Neural cell (in vitro differentiated cells): ENCODE measurements at regions not wholly inside any gene's neighbourhood (a gene's known extent, or its start where the extent isn't known, plus 50 kb on each side); places are given as distances from the start of the nearest gene placed in this dataset.

Experiments used
- CTCF ChIP-seq: fragments of 450-650 bp; IDR thresholded peaks from 2 replicates; pipeline ENCODE4 v1.5.1; 2014; ENCODE audit warnings: antibody characterized with exemption, mild to moderate bottlenecking, moderate library complexity; ENCODE audit not compliant: poor library complexity, severe bottlenecking
- EZH2 ChIP-seq: fragments of 200-600, 300-800 bp; shearing (Covaris generic), sonication (generic); IDR thresholded peaks from 2 replicates; pipeline ENCODE4 v1.6.1; 2014; ENCODE audit warnings: antibody characterized with exemption, low read length, borderline replicate concordance, mild to moderate bottlenecking; ENCODE audit not compliant: insufficient read depth, poor library complexity, severe bottlenecking
- MXI1 ChIP-seq: fragments of 450-650 bp; conservative IDR thresholded peaks from 2 replicates; pipeline ENCODE4 v1.6.1; 2014; ENCODE audit warnings: antibody characterized with exemption, mild to moderate bottlenecking; ENCODE audit not compliant: poor library complexity, severe bottlenecking
- RAD21 ChIP-seq: fragments of 450-650 bp; conservative IDR thresholded peaks from 2 replicates; pipeline ENCODE4 v1.6.1; 2014; ENCODE audit warnings: antibody characterized with exemption, mild to moderate bottlenecking, moderate library complexity
- TAF1 ChIP-seq: IDR thresholded peaks from 2 replicates; pipeline ENCODE4 v1.6.1; 2012; ENCODE audit warnings: low read depth

- no peak for TF ChIP-seq CTCF
- TF ChIP-seq MXI1: no peak
- no peak for TF ChIP-seq EZH2
- TF ChIP-seq TAF1: no peak
- no peak for TF ChIP-seq RAD21
Measured at GRCh38 chr11:134942681-134943080, 530.6 kb upstream of the B3GAT1 start.
